CD4-positive, alpha-beta memory T cell (primary cell): ENCODE measurements at regions not wholly inside any gene's neighbourhood (a gene's known extent, or its start where the extent isn't known, plus 50 kb on each side); places are given as distances from the start of the nearest gene placed in this dataset.

ENCODE experiments used
- CTCF ChIA-PET: fragments of 350-600 bp; sonication (Branson Sonifier 250); formaldehyde crosslinking; loops from one replicate; lab custom pipeline; 2021; ENCODE audit warnings: inconsistent platforms; ENCODE audit not compliant: partially characterized antibody; lab: Charles Lee
- POLR2A ChIA-PET: fragments of 350-600 bp; sonication (Branson Sonifier 250); formaldehyde crosslinking; loops from one replicate; lab custom pipeline; 2021; ENCODE audit not compliant: partially characterized antibody; lab: Charles Lee
- DNase-seq, 5 donors: peaks; one replicate each; pipeline versions ENCODE4 v3.0.0 to v3.0.0-alpha.2; 2020 to 2022; ENCODE audit warnings: mixed read lengths in 1 of 5
- H3K27ac ChIP-seq: one replicate; pipeline ENCODE4 v1.7.0; 2013; ENCODE audit warnings: low read depth, low read length
- H3K27me3 ChIP-seq: 2 replicates; pipeline ENCODE4 v1.7.0; 2013; ENCODE audit warnings: mild to moderate bottlenecking, low read length, moderate library complexity; ENCODE audit not compliant: insufficient read depth
- H3K36me3 ChIP-seq: 2 replicates; pipeline ENCODE4 v1.7.0; 2013; ENCODE audit warnings: mild to moderate bottlenecking, low read length, moderate library complexity; ENCODE audit not compliant: insufficient read depth
- H3K4me1 ChIP-seq: 2 replicates; pipeline ENCODE4 v1.7.0; 2013; ENCODE audit warnings: mild to moderate bottlenecking, low read length, moderate library complexity; ENCODE audit not compliant: insufficient read depth
- H3K4me3 ChIP-seq, 2 donors: one replicate each; pipeline ENCODE4 v1.7.0; 2013; ENCODE audit warnings: low read length in 2 of 2, mild to moderate bottlenecking in 1 of 2
- H3K9me3 ChIP-seq, 2 donors: one replicate each; pipeline ENCODE4 v1.7.0; 2013; ENCODE audit warnings: low read length in 2 of 2, control low read depth in 1 of 2; ENCODE audit not compliant: control insufficient read depth in 1 of 2
- H3K27ac Mint-ChIP-seq, 7 donors: one replicate each; pipeline ENCODE4 v1.8.0; 2020 to 2021; ENCODE audit warnings: mixed read lengths in 7 of 7, mild to moderate bottlenecking in 6 of 7, inconsistent platforms in 3 of 7, moderate library complexity in 3 of 7
- H3K27me3 Mint-ChIP-seq, 2 donors: one replicate each; pipeline ENCODE4 v1.8.0; 2020 to 2021; ENCODE audit warnings: mixed read lengths in 2 of 2
- H3K36me3 Mint-ChIP-seq, 2 donors: one replicate each; pipeline ENCODE4 v1.8.0; 2020 to 2021; ENCODE audit warnings: mixed read lengths in 2 of 2, inconsistent platforms in 1 of 2, mild to moderate bottlenecking in 1 of 2
- H3K4me1 Mint-ChIP-seq, 4 donors: one replicate each; pipeline ENCODE4 v1.8.0; 2020 to 2021; ENCODE audit warnings: mixed read lengths in 4 of 4, mild to moderate bottlenecking in 1 of 4
- H3K4me3 Mint-ChIP-seq, 8 donors: one replicate each; pipeline ENCODE4 v1.8.0; 2020 to 2021; ENCODE audit warnings: mixed read lengths in 8 of 8, mild to moderate bottlenecking in 7 of 8, moderate library complexity in 6 of 8, inconsistent platforms in 3 of 8
- H3K9me3 Mint-ChIP-seq, 8 donors: one replicate each; pipeline ENCODE4 v1.8.0; 2020 to 2021; ENCODE audit warnings: mixed read lengths in 8 of 8, mild to moderate bottlenecking in 5 of 8, inconsistent platforms in 3 of 8, moderate library complexity in 1 of 8
- intact Hi-C: fragments of 100-400 bp; cut with micrococcal nuclease; formaldehyde crosslinking; loops from one replicate; pipeline ENCODE4 v1.15.1; 2023

GRCh38 chr9:89234205-89235067, 55.8 kb upstream of the SHC3 start:
- peaks cover 4 to 22% (median 9%) of the 10 kb centered on the region in 4 donors for H3K4me1 Mint-ChIP-seq
- H3K27me3 ChIP-seq: peaks cover 11% of the 10 kb centered on the region
- H3K27ac Mint-ChIP-seq: peak overlapping the region in 1 of 7 donors; percentile 72
- peaks cover 32 to 42% of the 10 kb centered on the region in 2 donors for H3K27me3 Mint-ChIP-seq
- H3K36me3 ChIP-seq: no peaks in the 10 kb centered on the region
- POLR2A ChIA-PET: no interaction called here
- no peaks in the 10 kb centered on the region for H3K9me3 ChIP-seq
- H3K4me3 Mint-ChIP-seq: peak overlapping the region in 5 of 8 donors; percentile 18 to 54 (median 41)
- peaks cover 12% of the 10 kb centered on the region for H3K4me1 ChIP-seq
- no peak for DNase-seq
- no peak overlapping the region for H3K4me3 ChIP-seq
- H3K27ac ChIP-seq: no peak overlapping the region
- CTCF ChIA-PET: no interaction called here
- H3K9me3 Mint-ChIP-seq: peaks cover 0 to 16% (median 6%) of the 10 kb centered on the region in 8 donors
- intact Hi-C loops: no loop called here
- no peaks in the 10 kb centered on the region for H3K36me3 Mint-ChIP-seq

- H3K4me3 ChIP-seq: no peak overlapping the region
- peaks cover 11% of the 10 kb centered on the region for H3K27me3 ChIP-seq
- H3K4me3 Mint-ChIP-seq: no peak overlapping the region
- no peaks in the 10 kb centered on the region for H3K9me3 ChIP-seq
- intact Hi-C loops: no loop called here
- H3K36me3 Mint-ChIP-seq: no peaks in the 10 kb centered on the region
- no peak overlapping the region for H3K27ac ChIP-seq
- H3K27me3 Mint-ChIP-seq: peaks cover 39 to 44% of the 10 kb centered on the region in 2 donors
- peaks cover 12% of the 10 kb centered on the region for H3K4me1 ChIP-seq
- CTCF ChIA-PET: no interaction called here
- peaks cover 4 to 22% (median 9%) of the 10 kb centered on the region in 4 donors for H3K4me1 Mint-ChIP-seq
- H3K27ac Mint-ChIP-seq: no peak overlapping the region
- H3K9me3 Mint-ChIP-seq: peaks cover 0 to 11% (median 6%) of the 10 kb centered on the region in 8 donors
- no peak for DNase-seq
- H3K36me3 ChIP-seq: no peaks in the 10 kb centered on the region
- POLR2A ChIA-PET: no interaction called here
These were observed 58.4 kb upstream of the SHC3 start for GRCh38 chr9:89236955-89237573.

GRCh38 chr9:89238424-89238823, 59.8 kb upstream of the SHC3 start:
- ChIA-PET CTCF (no interaction called here), POLR2A (no interaction called here)
- Histone ChIP-seq H3K36me3 (no peaks in the 10 kb centered on the region), H3K27ac (no peak overlapping the region), H3K9me3 (no peaks in the 10 kb centered on the region), H3K27me3 (peaks cover 11% of the 10 kb centered on the region), H3K4me3 (no peak overlapping the region), H3K4me1 (peaks cover 12% of the 10 kb centered on the region)
- Mint-ChIP-seq H3K27ac (no peak overlapping the region), H3K4me1 (peaks cover 4 to 22% (median 9%) of the 10 kb centered on the region in 4 donors), H3K9me3 (peaks cover 0 to 11% (median 6%) of the 10 kb centered on the region in 8 donors), H3K27me3 (peaks cover 41 to 43% of the 10 kb centered on the region in 2 donors), H3K4me3 (no peak overlapping the region), H3K36me3 (no peaks in the 10 kb centered on the region)
- no peak for DNase-seq
- intact Hi-C loops: no loop called here

- CTCF ChIA-PET: no interaction called here
- Mint-ChIP-seq H3K9me3 (peaks cover 0 to 8% (median 3%) of the 10 kb centered on the region in 8 donors), H3K4me1 (no peaks in the 10 kb centered on the region), H3K4me3 (no peak overlapping the region), H3K27me3 (peaks cover 15 to 17% of the 10 kb centered on the region in 2 donors), H3K36me3 (peaks cover 0 to 3% of the 10 kb centered on the region in 2 donors), H3K27ac (no peak overlapping the region)
- H3K27me3 ChIP-seq: no peaks in the 10 kb centered on the region
- no peak overlapping the region for H3K27ac ChIP-seq
- intact Hi-C loops: no loop called here
- POLR2A ChIA-PET: no interaction called here
- no peaks in the 10 kb centered on the region for H3K36me3 ChIP-seq
- H3K9me3 ChIP-seq: no peaks in the 10 kb centered on the region
- H3K4me3 ChIP-seq: no peak overlapping the region
- no peaks in the 10 kb centered on the region for H3K4me1 ChIP-seq
- no peak for DNase-seq
These were observed 64.9 kb upstream of the SHC3 start for GRCh38 chr9:89243296-89244061.

- intact Hi-C loops: no loop called here
- Mint-ChIP-seq H3K27me3 (peaks cover 6 to 9% of the 10 kb centered on the region in 2 donors), H3K9me3 (peaks cover 0 to 1% (median under 1%) of the 10 kb centered on the region in 8 donors), H3K4me3 (no peak overlapping the region), H3K4me1 (no peaks in the 10 kb centered on the region), H3K27ac (no peak overlapping the region), H3K36me3 (peaks cover 0 to 3% of the 10 kb centered on the region in 2 donors)
- no peak for DNase-seq
- POLR2A ChIA-PET: no interaction called here
- Histone ChIP-seq H3K9me3 (no peaks in the 10 kb centered on the region), H3K36me3 (no peaks in the 10 kb centered on the region), H3K4me1 (no peaks in the 10 kb centered on the region), H3K27ac (no peak overlapping the region), H3K27me3 (no peaks in the 10 kb centered on the region), H3K4me3 (no peak overlapping the region)
- CTCF ChIA-PET: no interaction called here
These were observed 64.2 kb upstream of the CKS2 start for GRCh38 chr9:89246840-89247239.

GRCh38 chr9:89247431-89248353, 63.3 kb upstream of the CKS2 start:
- H3K9me3 Mint-ChIP-seq: peaks cover 0 to 5% (median 2%) of the 10 kb centered on the region in 8 donors

More at GRCh38 chr9:89247431-89248353, 63.3 kb upstream of the CKS2 start:
- Histone ChIP-seq H3K27ac (no peak overlapping the region), H3K4me1 (no peaks in the 10 kb centered on the region), H3K9me3 (no peaks in the 10 kb centered on the region), H3K36me3 (no peaks in the 10 kb centered on the region), H3K27me3 (no peaks in the 10 kb centered on the region), H3K4me3 (no peak overlapping the region)
- CTCF ChIA-PET: no interaction called here
- Mint-ChIP-seq H3K36me3 (peaks cover 0 to 3% of the 10 kb centered on the region in 2 donors), H3K4me3 (no peak overlapping the region), H3K27me3 (peaks cover 4 to 9% of the 10 kb centered on the region in 2 donors), H3K27ac (no peak overlapping the region), H3K4me1 (no peaks in the 10 kb centered on the region)
- intact Hi-C loops: no loop called here
- POLR2A ChIA-PET: no interaction called here
- DNase-seq: no peak
